Gastroesophageal sphincter (tissue), 4 donors: ENCODE measurements at regions not wholly inside any gene's neighbourhood (a gene's known extent, or its start where the extent isn't known, plus 50 kb on each side); places are given as distances from the start of the nearest gene placed in this dataset.
"Not testable (repeated sequence)": the region's sequence is repeated elsewhere in the genome, so short reads cannot be mapped to it uniquely, and the experiment has no call there.

ENCODE experiments used
- ATAC-seq: fragments of 150-250 bp; one replicate; pipeline ENCODE4 v1.9.1; 2016; ENCODE audit warnings: mild to moderate bottlenecking, moderate library complexity
- H3K27ac ChIP-seq, 4 donors: fragments of 200-600 bp; sonication (generic) in 3 of 4; 1 replicate in 3 of 4; 2 replicates in 1 of 4; pipeline ENCODE4 v1.5.1; 2016 to 2019
- H3K27me3 ChIP-seq: fragments of 200-600 bp; sonication (generic); one replicate; pipeline ENCODE4 v1.5.1; 2019
- H3K36me3 ChIP-seq, 2 donors: fragments of 200-600 bp; sonication (generic); one replicate each; pipeline ENCODE4 v1.5.1; 2019; ENCODE audit warnings: control low read depth in 1 of 2
- H3K4me1 ChIP-seq, 3 donors: fragments of 200-600 bp; sonication (generic); 1 replicate in 2 of 3; 2 replicates in 1 of 3; pipeline ENCODE4 v1.5.1; 2016 to 2019; ENCODE audit warnings: control low read depth in 2 of 3
- H3K4me3 ChIP-seq, 2 donors: fragments of 200-600 bp; sonication (generic); one replicate each; pipeline ENCODE4 v1.5.1; 2019; ENCODE audit warnings: mild to moderate bottlenecking in 1 of 2, moderate library complexity in 1 of 2
- H3K9me3 ChIP-seq, 3 donors: fragments of 200-600 bp; sonication (generic); one replicate each; pipeline ENCODE4 v1.5.1; 2017 to 2019; ENCODE audit warnings: control low read depth in 2 of 3
- EP300 ChIP-seq: sonication (generic); formaldehyde crosslinking; IDR thresholded peaks from one replicate; pipeline ENCODE4 v1.6.1; 2017; ENCODE audit warnings: antibody characterized with exemption, mild to moderate bottlenecking
- POLR2A ChIP-seq, 2 donors: fragments of 450-650 bp; IDR thresholded peaks; one replicate each; pipeline ENCODE4 v1.6.1; 2017; ENCODE audit warnings: antibody characterized with exemption in 2 of 2, mild to moderate bottlenecking in 2 of 2, moderate library complexity in 1 of 2
- POLR2AphosphoS5 ChIP-seq: sonication (generic); formaldehyde crosslinking; IDR thresholded peaks from one replicate; pipeline ENCODE4 v1.6.1; 2017; ENCODE audit warnings: antibody characterized with exemption
- WGBS, 2 donors: methylation state at CpG; one replicate each; pipeline ENCODE4 v1.1.5; 2018; ENCODE audit warnings: low coverage in 1 of 2; 5-methylcytosine and 5-hydroxymethylcytosine counted together
- TF ChIP-seq, protein P1 (sequence below), 4 experiments: fragments of 200-600 bp in 2 of 4; fragments of 450-650 bp in 2 of 4; sonication (generic) in 1 of 4; IDR thresholded peaks; one replicate each; pipeline ENCODE4 v1.5.1; 2017 to 2019; ENCODE audit warnings: antibody characterized with exemption in 4 of 4, mild to moderate bottlenecking in 2 of 4, moderate library complexity in 2 of 4

DNA sequence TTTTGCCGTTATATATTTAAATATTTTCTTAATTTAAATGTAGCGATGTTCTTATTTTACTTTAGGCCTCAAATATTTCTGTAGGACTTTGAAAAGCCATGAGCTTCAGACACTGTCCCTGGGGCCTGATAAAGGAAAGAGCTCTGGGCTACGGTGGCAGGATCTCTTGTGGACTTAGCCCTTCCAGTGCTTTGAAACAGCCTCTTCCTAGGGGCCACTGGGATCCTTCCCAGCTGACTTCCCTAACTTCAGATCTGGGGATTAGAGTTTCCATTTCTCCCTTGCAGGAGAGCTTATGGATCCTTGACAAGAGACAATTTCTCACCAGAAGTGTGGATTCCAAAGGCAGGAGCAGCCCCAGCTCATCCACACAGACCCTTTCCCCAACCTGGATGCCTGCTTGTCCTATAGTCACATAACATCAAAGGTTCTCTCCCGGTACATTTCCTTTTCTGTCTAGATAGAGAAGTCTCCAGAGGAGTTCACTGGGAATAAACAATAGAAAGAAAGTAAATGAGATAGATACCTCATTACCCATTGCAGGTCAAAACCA lies 221.4 kb downstream of the TTC6 start:
- Histone ChIP-seq H3K9me3 (no peaks in the 10 kb centered on the region), H3K27ac (no peak overlapping the region), H3K4me3 (no peak overlapping the region), H3K36me3 (no peaks in the 10 kb centered on the region), H3K27me3 (no peaks in the 10 kb centered on the region), H3K4me1 (no peaks in the 10 kb centered on the region)
- TF ChIP-seq POLR2AphosphoS5 (no peak), EP300 (no peak), POLR2A (IDR thresholded peaks at IDR 0.05) (no peak)
- TF ChIP-seq, protein P1, sequence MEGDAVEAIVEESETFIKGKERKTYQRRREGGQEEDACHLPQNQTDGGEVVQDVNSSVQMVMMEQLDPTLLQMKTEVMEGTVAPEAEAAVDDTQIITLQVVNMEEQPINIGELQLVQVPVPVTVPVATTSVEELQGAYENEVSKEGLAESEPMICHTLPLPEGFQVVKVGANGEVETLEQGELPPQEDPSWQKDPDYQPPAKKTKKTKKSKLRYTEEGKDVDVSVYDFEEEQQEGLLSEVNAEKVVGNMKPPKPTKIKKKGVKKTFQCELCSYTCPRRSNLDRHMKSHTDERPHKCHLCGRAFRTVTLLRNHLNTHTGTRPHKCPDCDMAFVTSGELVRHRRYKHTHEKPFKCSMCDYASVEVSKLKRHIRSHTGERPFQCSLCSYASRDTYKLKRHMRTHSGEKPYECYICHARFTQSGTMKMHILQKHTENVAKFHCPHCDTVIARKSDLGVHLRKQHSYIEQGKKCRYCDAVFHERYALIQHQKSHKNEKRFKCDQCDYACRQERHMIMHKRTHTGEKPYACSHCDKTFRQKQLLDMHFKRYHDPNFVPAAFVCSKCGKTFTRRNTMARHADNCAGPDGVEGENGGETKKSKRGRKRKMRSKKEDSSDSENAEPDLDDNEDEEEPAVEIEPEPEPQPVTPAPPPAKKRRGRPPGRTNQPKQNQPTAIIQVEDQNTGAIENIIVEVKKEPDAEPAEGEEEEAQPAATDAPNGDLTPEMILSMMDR (IDR thresholded peaks at IDR 0.05): no peak
- 68 to 71% methylated on average over 3 to 4 of the region's 4 CpGs for WGBS, 2 donors
- ATAC-seq: no peak

DNA sequence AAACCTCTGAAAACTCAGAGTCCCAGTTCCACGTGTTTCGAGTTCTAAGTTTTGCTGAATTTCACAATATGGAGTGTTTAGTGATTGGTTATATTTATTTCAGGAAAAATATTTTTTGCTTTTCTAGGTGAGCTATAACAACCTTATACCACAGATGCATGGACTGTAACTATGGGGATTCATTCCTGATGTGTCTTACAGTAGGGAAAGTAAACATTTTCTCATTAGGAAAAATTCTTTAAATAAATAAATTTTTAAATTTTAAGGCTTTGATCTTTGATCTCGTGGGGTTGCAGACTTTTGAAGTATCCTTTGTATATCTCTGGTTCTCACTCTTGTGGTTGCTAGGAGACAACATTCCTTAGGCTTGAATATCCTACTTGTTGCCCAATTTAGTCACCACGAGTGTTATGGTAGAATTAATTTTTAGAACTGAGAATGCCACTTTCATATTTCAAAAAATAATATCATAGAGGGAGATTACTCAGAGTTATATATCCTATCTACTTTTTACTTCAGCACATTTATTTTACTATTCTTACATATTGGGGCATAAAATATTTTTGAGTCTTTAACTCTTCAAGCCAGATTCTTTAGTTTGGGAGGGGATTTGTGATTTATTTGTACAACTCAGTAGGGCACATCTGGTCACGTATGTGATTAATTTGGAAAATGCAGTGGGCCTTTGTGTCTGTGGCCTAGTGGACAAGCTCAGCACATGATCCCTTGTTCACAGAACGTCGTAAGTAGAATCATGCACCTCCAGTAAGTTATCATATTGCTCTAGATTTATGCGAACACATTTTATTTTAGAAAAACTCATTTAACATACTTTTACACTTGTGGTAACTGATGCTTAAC lies 224.0 kb downstream of the TTC6 start:
- Histone ChIP-seq H3K27me3 (no peaks in the 10 kb centered on the region), H3K27ac (no peak overlapping the region), H3K4me3 (no peak overlapping the region), H3K36me3 (no peaks in the 10 kb centered on the region), H3K4me1 (no peaks in the 10 kb centered on the region), H3K9me3 (no peaks in the 10 kb centered on the region)
- 42 to 58% methylated on average over 6 to 8 of the region's 8 CpGs for WGBS, 2 donors
- no peak for ATAC-seq
- TF ChIP-seq POLR2AphosphoS5 (no peak), POLR2A (IDR thresholded peaks at IDR 0.05) (no peak)
- TF ChIP-seq, protein P1 (IDR thresholded peaks at IDR 0.05): no peak

DNA sequence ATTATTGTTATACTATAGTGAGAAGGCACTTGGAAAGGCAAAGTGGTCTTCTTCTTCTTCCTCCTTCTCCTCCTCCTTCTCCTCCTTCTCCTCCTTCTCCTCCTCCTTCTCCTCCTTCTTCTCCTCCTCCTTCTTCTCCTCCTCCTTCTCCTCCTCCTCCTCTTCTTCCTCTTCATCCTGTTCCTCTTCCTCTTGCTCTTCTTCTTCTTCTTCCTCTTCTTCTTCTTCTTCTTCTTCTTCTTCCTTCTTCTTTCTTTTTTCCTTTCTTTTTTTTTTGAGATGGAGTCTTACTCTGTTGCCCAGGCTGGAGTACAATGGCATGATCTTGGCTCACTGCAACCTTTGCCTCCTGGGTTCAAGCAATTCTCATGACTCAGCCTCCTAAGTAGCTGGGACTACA lies 225.4 kb downstream of the TTC6 start:
- not testable (repeated sequence) for H3K4me1 ChIP-seq, ATAC-seq, H3K9me3 ChIP-seq, H3K36me3 ChIP-seq, H3K27ac ChIP-seq, H3K4me3 ChIP-seq, H3K27me3 ChIP-seq

DNA sequence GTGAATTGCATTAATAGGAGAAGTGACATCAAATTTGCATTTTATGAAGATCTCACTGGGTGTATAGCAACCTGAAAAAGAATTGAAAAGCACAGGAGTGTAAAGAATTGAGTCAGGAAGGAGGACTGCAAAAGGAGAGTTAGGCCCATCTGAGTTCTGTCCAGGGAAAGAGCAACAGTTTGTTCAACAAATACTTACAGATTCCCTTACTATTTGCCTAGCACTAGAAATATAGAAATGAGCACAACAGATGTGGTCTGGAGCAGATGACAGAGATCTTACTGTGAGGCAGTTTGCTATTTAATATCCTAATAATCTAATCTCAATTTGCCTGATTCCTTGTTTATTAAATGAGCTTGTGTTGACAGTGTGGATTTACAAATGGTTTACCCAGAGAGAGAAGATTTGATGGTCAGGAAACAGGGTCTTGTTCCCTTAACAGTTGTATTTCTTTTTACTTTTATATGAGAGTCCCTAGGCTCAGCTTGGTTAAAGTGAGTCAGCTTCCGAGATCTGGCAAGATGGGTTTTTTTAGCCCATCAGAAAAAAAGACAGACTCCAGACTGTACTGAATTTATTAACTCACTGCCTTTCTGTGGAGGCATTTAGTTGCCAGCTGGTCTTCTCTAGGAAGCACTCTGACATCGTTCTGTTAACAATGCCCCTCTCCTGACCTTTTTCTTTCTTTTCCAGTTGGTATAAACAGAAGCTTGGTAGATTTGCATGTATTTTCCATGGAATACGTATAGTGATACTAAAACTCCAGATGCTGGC lies 229.7 kb downstream of the TTC6 start:
- 11 to 24% methylated on average over 3 of the region's 3 CpGs for WGBS, 2 donors
- Histone ChIP-seq H3K36me3 (no peaks in the 10 kb centered on the region), H3K9me3 (peaks cover 0 to 5% (median 0%) of the 10 kb centered on the region in 3 donors), H3K4me3 (no peak overlapping the region), H3K27me3 (no peaks in the 10 kb centered on the region), H3K27ac (no peak overlapping the region), H3K4me1 (no peaks in the 10 kb centered on the region)
- TF ChIP-seq, protein P1 (IDR thresholded peaks at IDR 0.05): no peak
- no peak for TF ChIP-seq POLR2A (IDR thresholded peaks at IDR 0.05)
- no peak for TF ChIP-seq POLR2AphosphoS5
- no peak for TF ChIP-seq EP300
- ATAC-seq: no peak

DNA sequence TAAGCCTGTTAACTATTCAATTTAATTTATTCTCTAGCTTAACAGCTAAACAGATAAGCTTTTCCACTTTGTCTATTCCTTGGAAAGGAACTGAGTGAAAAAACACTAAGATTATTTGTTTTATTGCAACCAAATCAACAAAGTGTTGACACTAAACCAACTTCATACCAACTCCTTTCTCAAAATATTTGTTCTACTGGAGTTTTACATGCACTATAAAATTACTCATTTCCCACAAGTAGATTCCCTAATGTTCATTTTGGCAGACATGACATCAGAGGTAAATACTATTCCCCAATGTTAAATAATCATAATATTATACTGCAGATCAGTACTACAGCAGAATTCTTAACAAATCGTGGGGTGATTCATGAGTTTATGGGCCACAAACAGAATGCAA lies 231.4 kb downstream of the TTC6 start:
- Histone ChIP-seq H3K27ac (no peak overlapping the region), H3K36me3 (no peaks in the 10 kb centered on the region), H3K27me3 (no peaks in the 10 kb centered on the region), H3K4me1 (no peaks in the 10 kb centered on the region), H3K9me3 (peaks cover 0 to 20% (median 0%) of the 10 kb centered on the region in 3 donors), H3K4me3 (no peak overlapping the region)
- WGBS, 2 donors: 64 to 73% methylated on average over 1 of the region's 1 CpG
- no peak for ATAC-seq
- TF ChIP-seq POLR2A (IDR thresholded peaks at IDR 0.05) (no peak), POLR2AphosphoS5 (no peak), EP300 (no peak)
- TF ChIP-seq, protein P1 (IDR thresholded peaks at IDR 0.05): no peak
